Thyroid gland (tissue), 4 donors: ENCODE measurements at regions not wholly inside any gene's neighbourhood (a gene's known extent, or its start where the extent isn't known, plus 50 kb on each side); places are given as distances from the start of the nearest gene placed in this dataset.

Source experiments
- POLR2A ChIP-seq, 2 donors: fragments of 450-650 bp; IDR thresholded peaks; one replicate each; pipeline ENCODE4 v1.6.1; 2017; ENCODE audit warnings: antibody characterized with exemption in 2 of 2, mild to moderate bottlenecking in 2 of 2, moderate library complexity in 1 of 2
- TF ChIP-seq, protein P1 (sequence below), 6 experiments: fragments of 200-600 bp in 3 of 6; fragments of 450-650 bp in 3 of 6; sonication (generic) in 3 of 6; IDR thresholded peaks; one replicate each; pipeline ENCODE4 v1.5.1; 2016 to 2019; ENCODE audit warnings: antibody characterized with exemption in 6 of 6, mild to moderate bottlenecking in 2 of 6, inconsistent platforms in 1 of 6, moderate library complexity in 1 of 6

DNA sequence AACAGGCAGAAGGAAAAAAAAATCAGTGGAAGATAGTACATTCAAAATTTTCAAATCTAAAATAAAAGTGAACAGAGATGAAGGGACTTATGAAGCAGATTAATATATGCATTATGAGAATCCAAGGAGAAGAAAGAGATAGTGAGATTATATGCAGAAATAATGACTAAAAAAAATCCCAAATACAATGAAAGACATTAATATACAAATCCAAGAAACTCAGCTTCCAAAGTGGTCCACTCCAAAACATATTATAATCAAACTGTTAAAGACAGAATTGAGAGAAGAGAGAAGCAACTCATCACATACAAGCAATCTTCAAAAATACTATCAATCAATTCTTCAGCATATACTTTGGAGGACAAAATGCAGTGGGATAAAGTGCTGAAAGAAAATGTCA, 73.5 kb upstream of the CARMIL1 start:
- TF ChIP-seq, protein P1, sequence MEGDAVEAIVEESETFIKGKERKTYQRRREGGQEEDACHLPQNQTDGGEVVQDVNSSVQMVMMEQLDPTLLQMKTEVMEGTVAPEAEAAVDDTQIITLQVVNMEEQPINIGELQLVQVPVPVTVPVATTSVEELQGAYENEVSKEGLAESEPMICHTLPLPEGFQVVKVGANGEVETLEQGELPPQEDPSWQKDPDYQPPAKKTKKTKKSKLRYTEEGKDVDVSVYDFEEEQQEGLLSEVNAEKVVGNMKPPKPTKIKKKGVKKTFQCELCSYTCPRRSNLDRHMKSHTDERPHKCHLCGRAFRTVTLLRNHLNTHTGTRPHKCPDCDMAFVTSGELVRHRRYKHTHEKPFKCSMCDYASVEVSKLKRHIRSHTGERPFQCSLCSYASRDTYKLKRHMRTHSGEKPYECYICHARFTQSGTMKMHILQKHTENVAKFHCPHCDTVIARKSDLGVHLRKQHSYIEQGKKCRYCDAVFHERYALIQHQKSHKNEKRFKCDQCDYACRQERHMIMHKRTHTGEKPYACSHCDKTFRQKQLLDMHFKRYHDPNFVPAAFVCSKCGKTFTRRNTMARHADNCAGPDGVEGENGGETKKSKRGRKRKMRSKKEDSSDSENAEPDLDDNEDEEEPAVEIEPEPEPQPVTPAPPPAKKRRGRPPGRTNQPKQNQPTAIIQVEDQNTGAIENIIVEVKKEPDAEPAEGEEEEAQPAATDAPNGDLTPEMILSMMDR (IDR thresholded peaks at IDR 0.05), result no peak
- no peak for TF ChIP-seq POLR2A (IDR thresholded peaks at IDR 0.05)
